ENCODE measurements at regions not wholly inside any gene's neighbourhood (a gene's known extent, or its start where the extent isn't known, plus 50 kb on each side); places are given as distances from the start of the nearest gene placed in this dataset.

GRCh38 chr15:70376031-70376928 lies 278.6 kb upstream of the TLE3 start:
- TF ChIP-seq ZNF274 (IDR thresholded peaks at IDR 0.05; ENCODE audit: low read depth, low read length) (no peak), YY1 (IDR thresholded peaks at IDR 0.05; ENCODE audit: insufficient read depth, insufficient read length) (no peak), SUZ12 (IDR thresholded peaks at IDR 0.05; ENCODE audit: extremely low read depth, insufficient read depth, insufficient read length) (no peak)

Measured in NT2/D1 (cell line).